SK-N-SH treated with all-trans-retinoic acid at 6 μM for 48 hours (cell line): ENCODE measurements at regions not wholly inside any gene's neighbourhood (a gene's known extent, or its start where the extent isn't known, plus 50 kb on each side); places are given as distances from the start of the nearest gene placed in this dataset.

Source experiments
- ATAC-seq: fragments of 200-7000 bp; cut with Tn5 transposase; 3 replicates; pipeline ENCODE4 v1.9.1; 2020; ENCODE audit warnings: mild to moderate bottlenecking, moderate library complexity
- BACH2 ChIP-seq: fragments of 250-450 bp; sonication (Bioruptor Pico); IDR thresholded peaks from 2 replicates; pipeline ENCODE4 v1.9.0; 2021; ENCODE audit warnings: mild to moderate bottlenecking, borderline replicate concordance
- CSDC2 ChIP-seq: fragments of 250-450 bp; sonication (Bioruptor Pico); IDR thresholded peaks from 2 replicates; pipeline ENCODE4 v1.5.0; 2020; ENCODE audit warnings: mild to moderate bottlenecking, moderate library complexity
- ESRRG ChIP-seq: fragments of 250-450 bp; sonication (Bioruptor Pico); IDR thresholded peaks from 2 replicates; pipeline ENCODE4 v1.6.1; 2021; ENCODE audit warnings: mild to moderate bottlenecking
- GLIS3 ChIP-seq: fragments of 250-450 bp; sonication (Bioruptor Pico); IDR thresholded peaks from 2 replicates; pipeline ENCODE4 v1.5.0; 2020; ENCODE audit warnings: mild to moderate bottlenecking, moderate library complexity
- OSR1 ChIP-seq: fragments of 250-450 bp; sonication (Bioruptor Pico); IDR thresholded peaks from 2 replicates; pipeline ENCODE4 v1.8.0; 2022; ENCODE audit warnings: moderate library complexity, mild to moderate bottlenecking, inconsistent platforms
- RARB ChIP-seq: fragments of 250-450 bp; sonication (Bioruptor Pico); IDR thresholded peaks from 2 replicates; pipeline ENCODE4 v1.8.0; 2021; ENCODE audit warnings: mild to moderate bottlenecking, moderate library complexity
- TCF4 ChIP-seq: fragments of 250-450 bp; sonication (Bioruptor Pico); IDR thresholded peaks from 2 replicates; pipeline ENCODE4 v1.8.0; 2021; ENCODE audit warnings: mild to moderate bottlenecking, moderate library complexity, borderline replicate concordance
- TOX ChIP-seq: fragments of 250-450 bp; sonication (Bioruptor Pico); IDR thresholded peaks from 2 replicates; pipeline ENCODE4 v1.8.0; 2021; ENCODE audit warnings: mild to moderate bottlenecking, moderate library complexity, borderline replicate concordance
- ZFP3 ChIP-seq: fragments of 250-450 bp; sonication (Bioruptor Pico); IDR thresholded peaks from 2 replicates; pipeline ENCODE4 v1.5.0; 2020; ENCODE audit warnings: mild to moderate bottlenecking, moderate library complexity
- ZFP30 ChIP-seq: fragments of 450-650 bp; formaldehyde crosslinking; IDR thresholded peaks from 2 replicates; pipeline ENCODE4 v1.5.0; 2022; ENCODE audit warnings: mild to moderate bottlenecking, moderate library complexity
- ZNF565 ChIP-seq: fragments of 450-650 bp; formaldehyde crosslinking; conservative IDR thresholded peaks from 2 replicates; pipeline ENCODE4 v1.5.0; 2020; ENCODE audit warnings: low read depth, mild to moderate bottlenecking, moderate library complexity
- ZNF70 ChIP-seq: fragments of 450-650 bp; formaldehyde crosslinking; IDR thresholded peaks from 2 replicates; pipeline ENCODE4 v1.5.0; 2020; ENCODE audit warnings: mild to moderate bottlenecking, moderate library complexity
- ZNF8 ChIP-seq: fragments of 450-650 bp; formaldehyde crosslinking; IDR thresholded peaks from 2 replicates; pipeline ENCODE4 v1.5.0; 2020; ENCODE audit warnings: mild to moderate bottlenecking, moderate library complexity
- TF ChIP-seq, protein P1 (sequence below): fragments of 250-450 bp; sonication (Bioruptor Pico); IDR thresholded peaks from 2 replicates; pipeline ENCODE4 v1.5.1; 2021; ENCODE audit warnings: mild to moderate bottlenecking, moderate library complexity
- TF ChIP-seq, protein P2 (sequence below): fragments of 250-450 bp; sonication (Bioruptor Pico); IDR thresholded peaks from 2 replicates; pipeline ENCODE4 v1.5.1; 2020; ENCODE audit warnings: low read depth, mild to moderate bottlenecking, moderate library complexity
- TF ChIP-seq, protein P3 (sequence below): fragments of 250-450 bp; sonication (Bioruptor Pico); IDR thresholded peaks from 2 replicates; pipeline ENCODE4 v1.8.0; 2021; ENCODE audit warnings: low read depth, mild to moderate bottlenecking, moderate library complexity, borderline replicate concordance
- TF ChIP-seq, protein P4 (sequence below): fragments of 250-450 bp; sonication (Bioruptor Pico); IDR thresholded peaks from 2 replicates; pipeline ENCODE4 v1.8.0; 2020; ENCODE audit warnings: mild to moderate bottlenecking, moderate library complexity, borderline replicate concordance

GRCh38 chr2:75407038-75407530 lies 153.7 kb downstream of the EVA1A start (continued):
- no peak for TF ChIP-seq RARB (CRISPR knock-in tag)
- TF ChIP-seq, protein P1, sequence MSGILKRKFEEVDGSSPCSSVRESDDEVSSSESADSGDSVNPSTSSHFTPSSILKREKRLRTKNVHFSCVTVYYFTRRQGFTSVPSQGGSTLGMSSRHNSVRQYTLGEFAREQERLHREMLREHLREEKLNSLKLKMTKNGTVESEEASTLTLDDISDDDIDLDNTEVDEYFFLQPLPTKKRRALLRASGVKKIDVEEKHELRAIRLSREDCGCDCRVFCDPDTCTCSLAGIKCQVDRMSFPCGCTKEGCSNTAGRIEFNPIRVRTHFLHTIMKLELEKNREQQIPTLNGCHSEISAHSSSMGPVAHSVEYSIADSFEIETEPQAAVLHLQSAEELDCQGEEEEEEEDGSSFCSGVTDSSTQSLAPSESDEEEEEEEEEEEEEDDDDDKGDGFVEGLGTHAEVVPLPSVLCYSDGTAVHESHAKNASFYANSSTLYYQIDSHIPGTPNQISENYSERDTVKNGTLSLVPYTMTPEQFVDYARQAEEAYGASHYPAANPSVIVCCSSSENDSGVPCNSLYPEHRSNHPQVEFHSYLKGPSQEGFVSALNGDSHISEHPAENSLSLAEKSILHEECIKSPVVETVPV (CRISPR knock-in tag), result no peak
- TF ChIP-seq, protein P2, sequence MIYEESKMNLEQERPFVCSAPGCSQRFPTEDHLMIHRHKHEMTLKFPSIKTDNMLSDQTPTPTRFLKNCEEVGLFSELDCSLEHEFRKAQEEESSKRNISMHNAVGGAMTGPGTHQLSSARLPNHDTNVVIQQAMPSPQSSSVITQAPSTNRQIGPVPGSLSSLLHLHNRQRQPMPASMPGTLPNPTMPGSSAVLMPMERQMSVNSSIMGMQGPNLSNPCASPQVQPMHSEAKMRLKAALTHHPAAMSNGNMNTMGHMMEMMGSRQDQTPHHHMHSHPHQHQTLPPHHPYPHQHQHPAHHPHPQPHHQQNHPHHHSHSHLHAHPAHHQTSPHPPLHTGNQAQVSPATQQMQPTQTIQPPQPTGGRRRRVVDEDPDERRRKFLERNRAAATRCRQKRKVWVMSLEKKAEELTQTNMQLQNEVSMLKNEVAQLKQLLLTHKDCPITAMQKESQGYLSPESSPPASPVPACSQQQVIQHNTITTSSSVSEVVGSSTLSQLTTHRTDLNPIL (CRISPR knock-in tag), result no peak

- TF ChIP-seq BACH2 (CRISPR knock-in tag) (no peak), ESRRG (CRISPR knock-in tag) (no peak), ZFP30 (CRISPR knock-in tag) (no peak), TCF4 (no peak), ZFP3 (CRISPR knock-in tag) (no peak), ZNF8 (CRISPR knock-in tag) (no peak), TOX (CRISPR knock-in tag) (no peak)
- ATAC-seq, result no peak
Observed at GRCh38 chr2:75406131-75406581, 154.6 kb downstream of the EVA1A start.

DNA sequence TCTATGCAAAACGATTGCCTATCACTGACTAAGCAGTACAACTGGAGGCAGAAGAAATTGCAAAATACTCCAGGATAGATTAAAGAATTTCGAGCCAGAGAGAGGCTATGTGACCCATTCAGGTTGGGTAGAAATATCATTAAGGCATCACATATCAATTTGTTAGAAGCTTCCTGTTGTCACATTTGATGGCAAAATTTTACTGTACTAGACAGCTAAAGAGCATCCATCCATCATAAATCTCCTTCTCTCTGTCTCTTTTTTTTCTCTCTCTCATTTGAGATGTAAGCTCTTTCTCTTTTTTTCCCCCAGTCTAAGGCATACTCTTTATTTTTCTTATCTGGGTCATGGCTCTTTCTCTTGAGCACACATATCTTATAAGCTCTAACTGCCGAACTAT lies 155.7 kb downstream of the EVA1A start:
- no peak for ATAC-seq
- TF ChIP-seq ZNF70 (CRISPR knock-in tag) (no peak), ZFP30 (CRISPR knock-in tag) (no peak), GLIS3 (CRISPR knock-in tag) (no peak), ZNF565 (CRISPR knock-in tag) (no peak), RARB (CRISPR knock-in tag) (no peak), CSDC2 (no peak)
- TF ChIP-seq, protein P1 (CRISPR knock-in tag), result no peak
- TF ChIP-seq, protein P3, sequence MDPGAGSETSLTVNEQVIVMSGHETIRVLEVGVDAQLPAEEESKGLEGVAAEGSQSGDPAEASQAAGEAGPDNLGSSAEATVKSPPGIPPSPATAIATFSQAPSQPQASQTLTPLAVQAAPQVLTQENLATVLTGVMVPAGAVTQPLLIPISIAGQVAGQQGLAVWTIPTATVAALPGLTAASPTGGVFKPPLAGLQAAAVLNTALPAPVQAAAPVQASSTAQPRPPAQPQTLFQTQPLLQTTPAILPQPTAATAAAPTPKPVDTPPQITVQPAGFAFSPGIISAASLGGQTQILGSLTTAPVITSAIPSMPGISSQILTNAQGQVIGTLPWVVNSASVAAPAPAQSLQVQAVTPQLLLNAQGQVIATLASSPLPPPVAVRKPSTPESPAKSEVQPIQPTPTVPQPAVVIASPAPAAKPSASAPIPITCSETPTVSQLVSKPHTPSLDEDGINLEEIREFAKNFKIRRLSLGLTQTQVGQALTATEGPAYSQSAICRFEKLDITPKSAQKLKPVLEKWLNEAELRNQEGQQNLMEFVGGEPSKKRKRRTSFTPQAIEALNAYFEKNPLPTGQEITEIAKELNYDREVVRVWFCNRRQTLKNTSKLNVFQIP (CRISPR knock-in tag), result no peak
- TF ChIP-seq, protein P4, sequence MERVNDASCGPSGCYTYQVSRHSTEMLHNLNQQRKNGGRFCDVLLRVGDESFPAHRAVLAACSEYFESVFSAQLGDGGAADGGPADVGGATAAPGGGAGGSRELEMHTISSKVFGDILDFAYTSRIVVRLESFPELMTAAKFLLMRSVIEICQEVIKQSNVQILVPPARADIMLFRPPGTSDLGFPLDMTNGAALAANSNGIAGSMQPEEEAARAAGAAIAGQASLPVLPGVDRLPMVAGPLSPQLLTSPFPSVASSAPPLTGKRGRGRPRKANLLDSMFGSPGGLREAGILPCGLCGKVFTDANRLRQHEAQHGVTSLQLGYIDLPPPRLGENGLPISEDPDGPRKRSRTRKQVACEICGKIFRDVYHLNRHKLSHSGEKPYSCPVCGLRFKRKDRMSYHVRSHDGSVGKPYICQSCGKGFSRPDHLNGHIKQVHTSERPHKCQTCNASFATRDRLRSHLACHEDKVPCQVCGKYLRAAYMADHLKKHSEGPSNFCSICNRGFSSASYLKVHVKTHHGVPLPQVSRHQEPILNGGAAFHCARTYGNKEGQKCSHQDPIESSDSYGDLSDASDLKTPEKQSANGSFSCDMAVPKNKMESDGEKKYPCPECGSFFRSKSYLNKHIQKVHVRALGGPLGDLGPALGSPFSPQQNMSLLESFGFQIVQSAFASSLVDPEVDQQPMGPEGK (CRISPR knock-in tag), result no peak
- TF ChIP-seq, protein P2 (CRISPR knock-in tag), result no peak
- TF ChIP-seq, all 23 proteins: peak for 0

DNA sequence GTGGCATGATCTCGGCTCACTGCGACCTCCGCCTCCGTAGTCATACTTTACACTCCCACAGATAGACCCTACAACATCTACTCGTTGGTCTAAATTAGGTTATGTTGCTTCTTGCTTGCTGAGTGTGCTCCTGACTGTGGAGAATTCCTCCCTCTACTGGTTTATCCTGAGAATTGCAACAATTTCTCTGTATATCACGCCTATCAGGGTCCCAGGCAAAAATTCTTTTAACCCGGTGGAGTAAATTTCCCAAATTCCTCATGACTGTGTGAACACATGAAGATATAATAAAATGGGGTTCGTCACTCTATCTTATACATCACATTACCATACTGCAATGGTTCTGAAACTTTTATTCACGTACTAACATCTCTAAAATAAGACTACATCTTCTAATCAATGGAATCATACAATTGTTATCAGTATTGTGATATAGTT lies 156.7 kb downstream of the EVA1A start:
- peak; percentile 94 for ATAC-seq
- TF ChIP-seq, protein P4 (CRISPR knock-in tag), result no peak
- TF ChIP-seq, protein P1 (CRISPR knock-in tag), result no peak
- TF ChIP-seq RARB (CRISPR knock-in tag) (no peak), ZNF70 (CRISPR knock-in tag) (peak; percentile 100), OSR1 (CRISPR knock-in tag) (no peak)
- TF ChIP-seq, all 23 proteins: peak for 1
